ENCODE measurements at regions not wholly inside any gene's neighbourhood (a gene's known extent, or its start where the extent isn't known, plus 50 kb on each side); places are given as distances from the start of the nearest gene placed in this dataset.

DNA sequence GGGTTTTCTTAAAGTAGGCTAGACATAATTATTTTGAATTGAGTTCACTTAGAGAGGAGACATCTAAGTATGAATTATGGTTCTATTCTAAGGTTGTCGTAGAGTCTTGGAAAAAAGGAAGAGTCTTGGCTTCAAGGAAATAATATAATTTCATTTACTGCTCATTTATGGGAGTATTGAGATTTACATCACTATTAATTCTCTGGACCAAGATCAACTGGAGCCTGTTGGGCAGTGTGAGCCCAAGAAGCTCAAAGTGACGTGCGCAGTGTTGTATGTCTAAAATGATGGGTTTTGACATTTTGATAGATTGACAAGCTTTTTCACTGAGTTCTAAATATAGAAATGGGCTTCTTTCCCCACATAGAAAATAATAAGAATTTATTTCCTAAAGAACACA, 154.7 kb downstream of the QPCT start:
- no peak overlapping the region for H3K4me3 Mint-ChIP-seq
- no peaks in the 10 kb centered on the region for H3K36me3 Mint-ChIP-seq
- ATAC-seq (replicated peaks) = no peak
- no peaks in the 10 kb centered on the region for H3K4me1 Mint-ChIP-seq
- H3K27me3 Mint-ChIP-seq = peaks cover 11 to 21% of the 10 kb centered on the region in 2 donors
- no peak overlapping the region for H3K27ac Mint-ChIP-seq
- DNase-seq = no peak
- H3K9me3 Mint-ChIP-seq = no peaks in the 10 kb centered on the region

DNA sequence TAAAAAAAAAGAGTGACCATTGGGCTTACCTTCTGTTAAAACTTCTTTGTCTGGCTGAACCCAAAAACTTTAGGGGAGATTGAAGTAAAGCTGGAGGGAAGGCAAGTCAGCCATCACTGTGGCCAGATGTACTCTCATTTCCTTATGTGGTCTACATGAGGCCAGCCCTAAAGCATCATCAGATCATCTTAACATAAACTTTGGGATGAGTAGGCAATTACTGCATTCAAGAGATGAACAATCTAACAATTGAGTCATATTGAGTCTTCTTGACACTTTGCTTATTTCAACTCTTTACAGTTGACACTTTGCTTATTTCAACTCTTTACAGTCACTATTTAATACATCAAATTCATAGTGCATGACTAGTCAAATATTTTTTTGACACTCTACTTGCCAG, 155.6 kb downstream of the QPCT start:
- H3K4me3 Mint-ChIP-seq = no peak overlapping the region
- no peaks in the 10 kb centered on the region for H3K9me3 Mint-ChIP-seq
- peaks cover 14 to 21% of the 10 kb centered on the region in 2 donors for H3K27me3 Mint-ChIP-seq
- H3K4me1 Mint-ChIP-seq = no peaks in the 10 kb centered on the region
- ATAC-seq (replicated peaks) (peak; percentile 41 to 45), DNase-seq (no peak)
- no peak overlapping the region for H3K27ac Mint-ChIP-seq
- H3K36me3 Mint-ChIP-seq = no peaks in the 10 kb centered on the region

GRCh38 chr2:37501113-37501512, 156.7 kb downstream of the QPCT start:
- Mint-ChIP-seq H3K4me1 (no peaks in the 10 kb centered on the region), H3K4me3 (no peak overlapping the region), H3K27me3 (peaks cover 15 to 27% of the 10 kb centered on the region in 2 donors), H3K36me3 (no peaks in the 10 kb centered on the region), H3K9me3 (no peaks in the 10 kb centered on the region), H3K27ac (no peak overlapping the region)
- ATAC-seq (replicated peaks) = no peak
- no peak for DNase-seq

DNA sequence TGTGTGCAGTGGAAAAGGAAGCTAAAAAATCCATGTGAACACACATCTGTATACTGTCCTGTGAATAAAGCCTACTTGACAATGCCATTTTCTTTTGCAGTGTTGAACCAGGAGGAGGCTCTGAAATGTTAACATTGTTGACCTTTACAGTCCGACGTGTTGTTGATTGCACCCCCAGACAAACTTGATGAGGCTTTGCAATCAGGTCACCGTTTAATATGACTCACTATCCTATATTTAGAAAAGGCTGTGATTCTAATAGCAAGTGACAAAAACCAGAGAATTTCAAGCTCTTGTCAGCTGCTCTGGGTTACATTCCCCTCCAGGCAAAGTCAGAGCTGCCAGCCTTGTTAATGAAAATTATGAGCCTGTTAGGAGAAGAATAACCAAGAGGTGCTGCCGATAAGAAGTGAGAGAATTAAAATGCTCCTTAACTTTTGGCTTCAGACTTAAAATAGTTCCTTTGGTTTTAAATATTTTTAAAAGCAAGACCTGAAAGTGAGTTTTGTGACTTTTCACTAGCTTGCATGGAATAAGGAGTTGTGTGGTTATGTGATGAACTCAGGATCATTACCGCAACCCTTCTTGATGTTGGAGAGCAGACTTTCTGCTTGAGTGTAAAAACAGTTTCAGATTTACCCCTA, 162.1 kb downstream of the QPCT start:
- ATAC-seq (replicated peaks) (peak in 1 of 2 donors; percentile 12), DNase-seq (no peak)

GRCh38 chr2:37507051-37507410, 162.6 kb downstream of the QPCT start:
- peaks cover 13 to 23% of the 10 kb centered on the region in 2 donors for H3K27me3 Mint-ChIP-seq
- no peak overlapping the region for H3K4me3 Mint-ChIP-seq
- DNase-seq (no peak), ATAC-seq (replicated peaks) (no peak)
- no peaks in the 10 kb centered on the region for H3K9me3 Mint-ChIP-seq
- no peaks in the 10 kb centered on the region for H3K36me3 Mint-ChIP-seq
- H3K27ac Mint-ChIP-seq = no peak overlapping the region
- H3K4me1 Mint-ChIP-seq = no peaks in the 10 kb centered on the region

More for the DNA sequence above, 162.1 kb downstream of the QPCT start:
- no peak overlapping the region for H3K4me3 Mint-ChIP-seq
- H3K4me1 Mint-ChIP-seq = no peaks in the 10 kb centered on the region
- H3K36me3 Mint-ChIP-seq = no peaks in the 10 kb centered on the region
- H3K27ac Mint-ChIP-seq = no peak overlapping the region
- peaks cover 17 to 28% of the 10 kb centered on the region in 2 donors for H3K27me3 Mint-ChIP-seq
- H3K9me3 Mint-ChIP-seq = no peaks in the 10 kb centered on the region

DNA sequence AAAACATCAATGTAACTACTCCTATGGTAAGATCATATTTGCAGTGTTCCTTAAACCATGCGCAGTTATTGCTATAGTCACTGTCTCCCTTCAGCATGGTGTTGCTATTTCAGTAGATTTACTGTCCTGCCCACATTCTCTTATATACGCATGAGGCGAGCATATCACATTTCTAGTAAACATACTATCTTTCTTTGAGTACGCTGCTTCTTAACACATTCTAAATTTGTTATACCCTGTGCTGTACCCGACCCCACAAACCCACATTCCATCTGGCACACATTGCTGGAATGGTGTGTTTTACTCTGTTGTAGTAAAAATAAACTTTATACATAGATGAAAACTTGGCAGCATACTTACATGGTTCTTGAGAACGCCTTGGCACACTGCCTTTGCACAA, 163.3 kb downstream of the QPCT start:
- H3K9me3 Mint-ChIP-seq = no peaks in the 10 kb centered on the region
- no peaks in the 10 kb centered on the region for H3K36me3 Mint-ChIP-seq
- ATAC-seq (replicated peaks) (no peak), DNase-seq (no peak)
- peaks cover 13 to 22% of the 10 kb centered on the region in 2 donors for H3K27me3 Mint-ChIP-seq
- no peak overlapping the region for H3K27ac Mint-ChIP-seq
- no peaks in the 10 kb centered on the region for H3K4me1 Mint-ChIP-seq
- no peak overlapping the region for H3K4me3 Mint-ChIP-seq

DNA sequence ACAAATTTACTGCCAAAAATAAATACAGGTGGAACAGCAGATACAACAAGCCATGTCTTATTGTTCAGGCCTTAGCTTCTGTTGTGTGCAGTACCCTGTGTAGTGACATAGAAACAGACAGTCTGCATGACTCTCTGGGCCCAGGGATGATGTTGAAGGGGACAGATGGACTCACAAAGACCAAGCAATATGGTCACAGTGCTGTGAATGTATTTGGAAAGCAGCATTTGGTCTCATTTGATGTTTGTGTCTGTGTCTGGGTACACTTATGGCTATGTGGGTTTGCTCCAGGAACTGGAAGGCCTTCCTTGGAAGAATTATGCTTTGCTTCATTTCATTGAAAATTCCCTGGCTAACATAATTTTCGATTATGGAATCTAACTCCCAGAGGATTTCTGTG, 158.5 kb downstream of the CDC42EP3 start:
- no peak for ATAC-seq (replicated peaks)
- no peak for DNase-seq
- H3K4me3 Mint-ChIP-seq = no peak overlapping the region
- H3K27me3 Mint-ChIP-seq = peaks cover 3 to 4% of the 10 kb centered on the region in 2 donors
- no peaks in the 10 kb centered on the region for H3K4me1 Mint-ChIP-seq
- H3K36me3 Mint-ChIP-seq = peaks cover 0 to 2% of the 10 kb centered on the region in 2 donors
- H3K9me3 Mint-ChIP-seq = peaks cover 0 to 4% of the 10 kb centered on the region in 2 donors
- H3K27ac Mint-ChIP-seq = no peak overlapping the region

DNA sequence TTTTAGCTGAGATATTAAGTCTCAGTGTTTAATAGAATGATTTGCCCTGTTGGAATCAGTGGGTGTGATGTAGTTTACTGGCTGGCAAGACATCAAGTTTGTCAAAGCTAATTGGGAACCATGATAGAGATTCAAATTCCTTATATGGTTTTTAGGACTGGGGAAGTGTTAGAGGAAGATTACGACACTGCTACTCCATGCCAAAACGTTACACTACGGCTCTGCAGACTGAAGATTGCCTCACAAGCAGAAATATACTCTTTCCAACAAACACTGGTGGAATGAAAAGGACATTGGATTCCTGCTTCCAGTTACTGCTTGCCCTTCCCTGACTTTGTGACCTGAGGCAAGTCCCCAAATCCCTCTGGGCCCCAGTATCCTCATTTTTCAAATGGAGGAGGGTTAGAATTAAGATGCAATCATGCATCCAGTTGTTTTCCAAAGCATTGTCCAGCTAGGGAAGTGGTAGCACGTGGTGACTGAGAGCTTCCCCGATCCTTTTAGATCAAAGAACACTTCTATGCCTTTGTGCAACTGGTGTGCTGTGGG, 147.6 kb downstream of the CDC42EP3 start:
- Mint-ChIP-seq H3K27ac (no peak overlapping the region), H3K4me1 (peaks cover 6 to 15% of the 10 kb centered on the region in 2 donors), H3K27me3 (peaks cover 0 to 6% of the 10 kb centered on the region in 2 donors), H3K36me3 (no peaks in the 10 kb centered on the region), H3K4me3 (no peak overlapping the region), H3K9me3 (peaks cover 2 to 6% of the 10 kb centered on the region in 2 donors)
- ATAC-seq (replicated peaks) (no peak), DNase-seq (no peak)

DNA sequence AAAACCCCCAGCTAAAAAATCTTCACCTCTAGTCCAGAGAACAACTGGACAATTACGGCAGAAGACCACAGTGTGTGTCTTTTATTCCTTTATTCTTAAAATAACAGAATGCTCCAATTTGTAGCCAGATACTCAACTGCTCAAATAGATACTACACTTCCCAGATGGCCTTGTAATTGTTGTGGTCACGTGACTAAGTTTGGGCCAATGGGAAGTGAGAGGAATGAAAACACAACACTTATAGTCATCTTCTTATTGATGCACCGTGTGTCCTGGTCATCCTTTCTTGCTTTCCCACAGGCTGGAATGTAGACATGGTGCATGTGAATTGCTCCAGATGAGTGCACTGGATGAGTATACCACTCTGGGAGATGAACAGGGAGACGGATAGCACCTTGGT, 145.1 kb downstream of the CDC42EP3 start:
- no peaks in the 10 kb centered on the region for H3K36me3 Mint-ChIP-seq
- peaks cover 0 to 6% of the 10 kb centered on the region in 2 donors for H3K27me3 Mint-ChIP-seq
- DNase-seq = no peak
- no peak for ATAC-seq (replicated peaks)
- peaks cover 6 to 15% of the 10 kb centered on the region in 2 donors for H3K4me1 Mint-ChIP-seq
- H3K9me3 Mint-ChIP-seq = peaks cover 2 to 6% of the 10 kb centered on the region in 2 donors
- no peak overlapping the region for H3K4me3 Mint-ChIP-seq
- H3K27ac Mint-ChIP-seq = no peak overlapping the region

DNA sequence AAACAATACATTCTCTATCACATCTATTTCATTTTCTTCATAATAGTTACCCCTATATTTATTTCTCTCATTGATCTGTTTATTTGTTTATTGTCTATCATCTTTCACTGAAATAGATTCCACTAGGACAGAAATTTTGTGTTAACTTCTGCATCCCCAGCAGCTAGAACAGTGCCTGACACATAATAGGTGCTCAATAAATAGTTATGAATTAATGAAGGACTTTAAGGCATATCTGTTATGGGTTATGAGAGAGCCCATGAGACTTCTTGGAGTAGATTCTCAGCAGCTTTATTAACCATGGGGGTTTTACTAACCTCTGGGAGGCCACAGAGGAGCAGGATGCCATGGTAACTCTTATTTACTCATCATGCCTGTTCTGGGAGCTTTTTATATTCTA, 144.6 kb downstream of the CDC42EP3 start:
- peaks cover 0 to 5% of the 10 kb centered on the region in 2 donors for H3K27me3 Mint-ChIP-seq
- H3K9me3 Mint-ChIP-seq = peaks cover 2 to 6% of the 10 kb centered on the region in 2 donors
- no peak for ATAC-seq (replicated peaks)
- no peaks in the 10 kb centered on the region for H3K36me3 Mint-ChIP-seq
- no peak for DNase-seq
- no peak overlapping the region for H3K27ac Mint-ChIP-seq
- H3K4me3 Mint-ChIP-seq = no peak overlapping the region
- H3K4me1 Mint-ChIP-seq = peaks cover 6 to 15% of the 10 kb centered on the region in 2 donors

DNA sequence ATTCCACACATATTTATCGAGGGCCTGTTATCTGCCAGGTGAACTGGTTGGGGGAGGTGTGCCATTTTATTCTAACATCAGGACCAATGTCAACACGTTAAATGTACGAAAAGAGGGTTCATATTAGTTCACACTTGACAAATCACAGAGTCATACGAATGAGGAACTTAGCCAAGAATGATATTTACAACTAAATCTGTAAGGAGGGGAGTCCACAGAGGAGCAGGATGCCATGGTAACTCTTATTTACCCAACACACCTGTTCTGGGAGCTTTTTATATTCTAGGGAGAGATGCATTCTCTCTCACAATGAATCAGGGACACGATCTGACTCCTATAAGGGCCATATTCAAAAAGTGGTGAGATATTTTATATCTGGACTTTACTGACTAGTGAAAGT, 144.1 kb downstream of the CDC42EP3 start:
- no peak overlapping the region for H3K27ac Mint-ChIP-seq
- H3K27me3 Mint-ChIP-seq = peaks cover 0 to 5% of the 10 kb centered on the region in 2 donors
- no peaks in the 10 kb centered on the region for H3K36me3 Mint-ChIP-seq
- H3K4me3 Mint-ChIP-seq = no peak overlapping the region
- H3K4me1 Mint-ChIP-seq = peaks cover 6 to 15% of the 10 kb centered on the region in 2 donors
- peaks cover 2 to 6% of the 10 kb centered on the region in 2 donors for H3K9me3 Mint-ChIP-seq
- no peak for DNase-seq
- ATAC-seq (replicated peaks) = peak; percentile 56 to 80

GRCh38 chr2:37529830-37530415, 141.5 kb downstream of the CDC42EP3 start:
- H3K27ac Mint-ChIP-seq = no peak overlapping the region

DNA sequence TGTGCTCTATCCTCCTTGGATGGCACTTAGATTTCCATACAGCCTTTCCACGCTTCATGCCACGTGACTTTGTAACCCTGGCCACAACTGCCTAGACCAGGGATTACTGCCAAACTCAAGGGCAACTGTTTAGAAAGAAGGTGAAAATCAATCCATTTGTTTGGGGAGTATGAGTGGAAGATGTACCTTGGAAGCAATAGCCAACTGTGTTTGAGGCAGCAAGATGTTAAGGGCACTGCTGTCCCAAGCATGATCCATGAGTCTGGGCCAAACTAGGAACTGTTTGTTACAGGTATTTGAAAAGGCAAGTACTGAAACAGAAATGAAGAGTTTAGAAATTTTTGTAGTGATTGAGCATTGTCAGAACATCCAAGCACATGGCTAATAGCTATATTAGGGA, 138.9 kb downstream of the CDC42EP3 start:
- H3K9me3 Mint-ChIP-seq = no peaks in the 10 kb centered on the region
- no peak overlapping the region for H3K4me3 Mint-ChIP-seq
- H3K27ac Mint-ChIP-seq = no peak overlapping the region
- H3K36me3 Mint-ChIP-seq = no peaks in the 10 kb centered on the region
- peaks cover 1 to 4% of the 10 kb centered on the region in 2 donors for H3K4me1 Mint-ChIP-seq
- H3K27me3 Mint-ChIP-seq = peaks cover 4 to 12% of the 10 kb centered on the region in 2 donors
- ATAC-seq (replicated peaks) (no peak), DNase-seq (no peak)

More at GRCh38 chr2:37529830-37530415, 141.5 kb downstream of the CDC42EP3 start:
- no peak for ATAC-seq (replicated peaks)
- peaks cover 6 to 15% of the 10 kb centered on the region in 2 donors for H3K4me1 Mint-ChIP-seq
- H3K36me3 Mint-ChIP-seq = no peaks in the 10 kb centered on the region
- no peak for DNase-seq
- peaks cover 4 to 12% of the 10 kb centered on the region in 2 donors for H3K27me3 Mint-ChIP-seq
- no peak overlapping the region for H3K4me3 Mint-ChIP-seq
- peaks cover 2 to 6% of the 10 kb centered on the region in 2 donors for H3K9me3 Mint-ChIP-seq

DNA sequence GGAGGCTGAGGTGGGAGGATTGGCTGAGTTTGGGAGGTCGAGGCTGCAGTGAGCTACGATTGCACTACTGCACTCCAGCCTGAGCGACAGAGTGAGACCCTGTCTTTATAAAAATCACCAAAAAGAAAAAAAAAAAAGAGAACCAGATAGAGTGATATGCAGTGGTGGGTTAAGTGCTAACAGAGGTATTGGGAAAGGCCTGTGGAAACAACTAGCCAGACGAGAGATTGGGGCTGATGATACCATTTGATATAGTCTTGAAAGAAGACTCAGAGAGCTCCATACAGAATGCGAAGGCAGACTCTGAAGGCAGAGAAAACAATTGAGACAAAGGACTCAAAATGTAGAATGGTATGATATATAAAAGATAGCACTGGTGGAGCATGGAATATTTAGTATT, 134.1 kb downstream of the CDC42EP3 start:
- no peaks in the 10 kb centered on the region for H3K4me1 Mint-ChIP-seq
- peaks cover 0 to 2% of the 10 kb centered on the region in 2 donors for H3K9me3 Mint-ChIP-seq
- no peaks in the 10 kb centered on the region for H3K36me3 Mint-ChIP-seq
- no peak overlapping the region for H3K27ac Mint-ChIP-seq
- no peak overlapping the region for H3K4me3 Mint-ChIP-seq
- DNase-seq (no peak), ATAC-seq (replicated peaks) (no peak)
- peaks cover 8 to 9% of the 10 kb centered on the region in 2 donors for H3K27me3 Mint-ChIP-seq

GRCh38 chr2:37541516-37541915, 129.9 kb downstream of the CDC42EP3 start:
- no peak overlapping the region for H3K4me3 Mint-ChIP-seq
- DNase-seq (no peak), ATAC-seq (replicated peaks) (no peak)
- H3K27me3 Mint-ChIP-seq = peaks cover 8% of the 10 kb centered on the region in 2 donors
- peaks cover 5 to 6% of the 10 kb centered on the region in 2 donors for H3K4me1 Mint-ChIP-seq
- H3K27ac Mint-ChIP-seq = no peak overlapping the region
- peaks cover 0 to 6% of the 10 kb centered on the region in 2 donors for H3K9me3 Mint-ChIP-seq
- H3K36me3 Mint-ChIP-seq = no peaks in the 10 kb centered on the region

All from stimulated activated naive B cell treated with anti-CD40 and anti-IgM and Interleukin-4, amounts not matched to agents 10 μg/mL and 1 μg/mL and 100 μg/mL, for 72 hours (primary cell).